ENCODE measurements at regions not wholly inside any gene's neighbourhood (a gene's known extent, or its start where the extent isn't known, plus 50 kb on each side); places are given as distances from the start of the nearest gene placed in this dataset.

- Histone ChIP-seq H4K20me1 (replicated peaks; ENCODE audit: control insufficient read depth, extremely low read depth, insufficient read depth, low read length) (no peaks in the 10 kb centered on the region), H3K27me3 (ENCODE audit: control insufficient read depth in 2 of 2, insufficient read depth in 2 of 2, low read length in 2 of 2) (no peaks in the 10 kb centered on the region), H3K4me3 (replicated peaks in 1 of 3; ENCODE audit: insufficient read depth in 1 of 3, low read depth in 1 of 3, low read length in 3 of 3) (no peak overlapping the region), H3K9ac (replicated peaks; ENCODE audit: extremely low read depth, insufficient read depth, low read length) (no peak overlapping the region), H3K4me2 (ENCODE audit: insufficient read depth, low read length) (no peak overlapping the region), H3K27ac (ENCODE audit: insufficient read depth, low read depth, low read length) (no peak overlapping the region), H2AFZ (ENCODE audit: low read depth, low read length) (no peak overlapping the region), H3K36me3 (ENCODE audit: control insufficient read depth in 2 of 2, extremely low read depth in 1 of 2, insufficient read depth in 2 of 2, low read length in 2 of 2) (no peaks in the 10 kb centered on the region), H3K79me2 (ENCODE audit: control insufficient read depth, insufficient read depth, low read length) (no peaks in the 10 kb centered on the region), H3K9me3 (replicated peaks; ENCODE audit: control insufficient read depth, insufficient read depth, low read length) (no peaks in the 10 kb centered on the region), H3K4me1 (ENCODE audit: control insufficient read depth, extremely low read depth, insufficient read depth, low read length) (no peaks in the 10 kb centered on the region), H3K9me1 (replicated peaks; ENCODE audit: control insufficient read depth, extremely low read depth, insufficient read depth, low read length) (no peaks in the 10 kb centered on the region)
- BruUV-seq (replicated peaks), result no TSS peak
- TF ChIP-seq EZH2 (IDR thresholded peaks at IDR 0.05; ENCODE audit: borderline replicate concordance, low read depth, low read length, severe bottlenecking) (no peak), JUN (IDR thresholded peaks at IDR 0.05; ENCODE audit: borderline replicate concordance, insufficient read depth, insufficient read length, low read depth) (no peak), MAX (IDR thresholded peaks at IDR 0.05; ENCODE audit: insufficient read depth, insufficient read length) (no peak), FOS (IDR thresholded peaks at IDR 0.05; ENCODE audit: borderline replicate concordance, insufficient read depth, low read length) (no peak), CTCF (IDR thresholded peaks at IDR 0.05; ENCODE audit: extremely low read depth in 1 of 2, insufficient read depth in 1 of 2, low read depth in 1 of 2, low read length in 2 of 2) (no peak), MYC (IDR thresholded peaks at IDR 0.05; ENCODE audit: low read depth, low read length) (no peak), GATA2 (IDR thresholded peaks at IDR 0.05; ENCODE audit: insufficient read depth, insufficient read length, low read depth, low read length) (no peak), POLR2AphosphoS5 (IDR thresholded peaks at IDR 0.05; ENCODE audit: insufficient read depth, low read depth, low read length) (no peak), POLR2A (IDR thresholded peaks at IDR 0.05; ENCODE audit: low read depth, low read length) (no peak)
- CTCF ChIA-PET, result no interaction called here
- DNase-seq (ENCODE audit: low read depth, low spot score) (no peak), FAIRE-seq (no peak)
- intact Hi-C loops (cut with micrococcal nuclease) (no loop called here), dilution Hi-C loops (cut with MboI; ENCODE audit: extremely low pct_ligation_motif_present, low sequenced_read_pairs) (no loop called here)
- POLR2A ChIA-PET, result no interaction called here
These were observed 382.3 kb downstream of the PCNX1 start for GRCh38 chr14:71289536-71289935.
